GM21367 (cell line): ENCODE measurements at regions not wholly inside any gene's neighbourhood (a gene's known extent, or its start where the extent isn't known, plus 50 kb on each side); places are given as distances from the start of the nearest gene placed in this dataset.

ENCODE experiments used
- ATAC-seq: cut with Tn5 transposase; IDR thresholded peaks from one replicate; pipeline ENCODE4 v1.9.1; 2021; ENCODE audit not compliant: unreplicated experiment

- no peak for ATAC-seq
These were observed 621.3 kb upstream of the DPP6 start for GRCh38 chr7:153430931-153431330.

- ATAC-seq, result no peak
These were observed 620.1 kb upstream of the DPP6 start for GRCh38 chr7:153432063-153432462.

GRCh38 chr7:153433223-153433622, 619.0 kb upstream of the DPP6 start:
- no peak for ATAC-seq

- no peak for ATAC-seq
These were observed 611.5 kb upstream of the DPP6 start for GRCh38 chr7:153440715-153441114.

GRCh38 chr7:153443032-153443701, 609.0 kb upstream of the DPP6 start:
- no peak for ATAC-seq

GRCh38 chr7:153444641-153445040, 607.6 kb upstream of the DPP6 start:
- ATAC-seq, result no peak

GRCh38 chr7:153445641-153446040, 606.6 kb upstream of the DPP6 start:
- ATAC-seq, result no peak

GRCh38 chr7:153446490-153446889, 605.7 kb upstream of the DPP6 start:
- ATAC-seq, result no peak

GRCh38 chr7:153447011-153447410, 605.2 kb upstream of the DPP6 start:
- no peak for ATAC-seq

GRCh38 chr7:153452661-153453060, 599.5 kb upstream of the DPP6 start:
- no peak for ATAC-seq

GRCh38 chr7:153454306-153454705, 597.9 kb upstream of the DPP6 start:
- ATAC-seq, result no peak

GRCh38 chr7:153457746-153458145, 594.5 kb upstream of the DPP6 start:
- ATAC-seq, result no peak

- no peak for ATAC-seq
These were observed 582.1 kb upstream of the DPP6 start for GRCh38 chr7:153470004-153470671.

- ATAC-seq, result no peak
These were observed 579.7 kb upstream of the DPP6 start for GRCh38 chr7:153472516-153472915.

GRCh38 chr7:153473185-153473584, 579.0 kb upstream of the DPP6 start:
- ATAC-seq, result no peak

- no peak for ATAC-seq
These were observed 577.0 kb upstream of the DPP6 start for GRCh38 chr7:153475239-153475638.

- ATAC-seq, result no peak
These were observed 576.0 kb upstream of the DPP6 start for GRCh38 chr7:153476166-153476565.

GRCh38 chr7:153496257-153496656, 555.9 kb upstream of the DPP6 start:
- ATAC-seq, result no peak

- ATAC-seq, result no peak
These were observed 549.1 kb upstream of the DPP6 start for GRCh38 chr7:153503093-153503492.

GRCh38 chr7:153504288-153505075, 547.7 kb upstream of the DPP6 start:
- ATAC-seq, result no peak

- ATAC-seq, result no peak
These were observed 544.3 kb upstream of the DPP6 start for GRCh38 chr7:153507885-153508284.

- ATAC-seq, result no peak
These were observed 542.4 kb upstream of the DPP6 start for GRCh38 chr7:153509768-153510167.
